Lower leg skin (tissue), 4 donors: ENCODE measurements at regions not wholly inside any gene's neighbourhood (a gene's known extent, or its start where the extent isn't known, plus 50 kb on each side); places are given as distances from the start of the nearest gene placed in this dataset.

Experiments
- DNase-seq, 2 donors: peaks; one replicate each; pipeline ENCODE4 v3.0.0-alpha.2; 2019; ENCODE audit warnings: low spot score in 2 of 2
- H3K4me3 ChIP-seq: fragments of 200-600 bp; sonication (generic); 2 replicates; pipeline ENCODE4 v1.5.1; 2017; ENCODE audit warnings: mild to moderate bottlenecking, low read depth; ENCODE audit not compliant: poor library complexity, severe bottlenecking
- CTCF ChIP-seq, 3 donors: fragments of 450-650 bp; IDR thresholded peaks; one replicate each; pipeline ENCODE4 v1.5.1; 2016; ENCODE audit warnings: antibody characterized with exemption in 3 of 3, mild to moderate bottlenecking in 3 of 3, moderate library complexity in 2 of 3
- POLR2A ChIP-seq, 2 donors: fragments of 450-650 bp; IDR thresholded peaks; one replicate each; pipeline ENCODE4 v1.6.1; 2016 to 2017; ENCODE audit warnings: antibody characterized with exemption in 2 of 2, mild to moderate bottlenecking in 1 of 2, moderate library complexity in 1 of 2
- WGBS, 2 donors: methylation state at CpG; one replicate each; pipeline ENCODE4 v1.1.5; 2018; 5-methylcytosine and 5-hydroxymethylcytosine counted together
- intact Hi-C: fragments of 100-400 bp; cut with DNase I; formaldehyde crosslinking; loops from one replicate; pipeline ENCODE4 v1.15.0; 2023; ENCODE audit warnings: low total_unique reads

DNA sequence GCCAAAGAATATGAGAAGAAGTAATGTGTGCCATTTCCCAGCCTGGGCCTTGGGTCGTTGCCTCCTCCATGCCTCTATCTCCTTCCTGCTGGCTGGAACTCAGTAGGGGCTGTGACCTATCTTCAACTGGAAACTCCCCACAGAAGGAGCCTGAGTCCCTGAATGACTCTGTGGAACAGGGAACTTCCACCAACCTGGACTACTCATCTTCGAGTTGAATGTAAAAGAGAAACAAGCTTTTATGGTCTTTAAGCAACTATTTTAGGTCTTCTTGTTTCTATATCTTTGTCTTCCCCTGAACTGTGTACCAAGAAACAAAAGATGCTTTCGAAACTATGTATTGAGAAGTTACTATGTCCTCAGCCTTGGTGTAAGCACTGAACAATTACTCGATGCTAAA, 355.3 kb upstream of the NR2F2 start:
- intact Hi-C loops = no loop called here
- 87 to 89% methylated on average over 4 of the region's 4 CpGs for WGBS, 2 donors
- no peak overlapping the region for H3K4me3 ChIP-seq
- DNase-seq = no peak
- TF ChIP-seq CTCF (IDR thresholded peaks at IDR 0.05) = no peak
- no peak for TF ChIP-seq POLR2A (IDR thresholded peaks at IDR 0.05)

- no peak for TF ChIP-seq CTCF (IDR thresholded peaks at IDR 0.05)
- TF ChIP-seq POLR2A (IDR thresholded peaks at IDR 0.05) = no peak
- intact Hi-C loops = no loop called here
Measured at GRCh38 chr15:95979286-95979685, 351.2 kb upstream of the NR2F2 start.

GRCh38 chr15:95981209-95981608, 349.3 kb upstream of the NR2F2 start:
- no peak for DNase-seq
- WGBS, 2 donors = 90 to 94% methylated on average over 6 of the region's 6 CpGs
- no peak for TF ChIP-seq POLR2A (IDR thresholded peaks at IDR 0.05)
- no peak for TF ChIP-seq CTCF (IDR thresholded peaks at IDR 0.05)
- H3K4me3 ChIP-seq = no peak overlapping the region
- intact Hi-C loops = no loop called here

More at GRCh38 chr15:95979286-95979685, 351.2 kb upstream of the NR2F2 start:
- WGBS, 2 donors = 90 to 92% methylated on average over 3 of the region's 3 CpGs
- no peak overlapping the region for H3K4me3 ChIP-seq
- no peak for DNase-seq

- no peak for DNase-seq
- no peak overlapping the region for H3K4me3 ChIP-seq
- intact Hi-C loops = no loop called here
- 68 to 89% methylated on average over 4 of the region's 4 CpGs for WGBS, 2 donors
- TF ChIP-seq CTCF (IDR thresholded peaks at IDR 0.05) (no peak), POLR2A (IDR thresholded peaks at IDR 0.05) (no peak)
Measured at GRCh38 chr15:95987299-95987698, 343.2 kb upstream of the NR2F2 start.

DNA sequence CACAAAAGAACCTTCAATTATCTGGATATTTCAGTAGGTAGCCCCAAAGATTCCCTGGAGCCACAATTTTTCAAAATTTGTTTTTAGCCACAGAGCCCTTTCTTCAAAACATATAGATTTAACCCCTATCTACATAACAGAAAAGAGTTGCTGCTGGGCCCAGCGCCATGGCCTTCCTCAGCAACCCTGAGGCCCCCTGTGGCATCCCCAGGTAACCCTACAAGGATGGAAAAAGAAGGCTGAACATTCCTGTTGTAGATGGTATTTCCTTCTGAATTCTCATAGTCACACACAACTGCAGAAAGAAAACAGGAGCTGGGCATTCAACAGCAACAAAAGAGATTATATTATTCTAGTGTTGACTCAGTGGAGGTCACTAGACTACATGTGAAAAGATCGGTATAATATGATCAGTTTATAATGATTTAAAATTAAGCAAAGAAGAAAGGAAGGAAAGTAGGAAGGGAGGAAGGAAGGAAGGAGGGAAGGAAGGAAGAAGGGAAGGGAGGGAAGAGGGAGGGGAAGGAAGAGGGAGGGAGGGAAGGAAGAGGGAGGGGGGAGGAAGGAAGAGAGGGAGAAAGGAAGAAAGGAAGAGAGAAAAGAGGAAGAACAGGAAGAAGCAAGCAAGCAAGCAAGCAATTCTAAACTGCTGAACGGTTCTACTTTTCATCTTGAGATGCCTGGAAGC, 342.5 kb upstream of the NR2F2 start:
- no peak overlapping the region for H3K4me3 ChIP-seq
- intact Hi-C loops = no loop called here
- 67 to 74% methylated on average over 3 of the region's 3 CpGs for WGBS, 2 donors
- DNase-seq = no peak
- no peak for TF ChIP-seq POLR2A (IDR thresholded peaks at IDR 0.05)
- TF ChIP-seq CTCF (IDR thresholded peaks at IDR 0.05) = no peak

- 73 to 80% methylated on average over 4 of the region's 4 CpGs for WGBS, 2 donors
- DNase-seq = no peak
Measured at GRCh38 chr15:95988574-95988887, 342.0 kb upstream of the NR2F2 start.

More at GRCh38 chr15:95988574-95988887, 342.0 kb upstream of the NR2F2 start:
- intact Hi-C loops = no loop called here
- no peak for TF ChIP-seq CTCF (IDR thresholded peaks at IDR 0.05)
- no peak for TF ChIP-seq POLR2A (IDR thresholded peaks at IDR 0.05)
- no peak overlapping the region for H3K4me3 ChIP-seq
